Astrocyte (in vitro differentiated cells and primary cell): ENCODE measurements at regions not wholly inside any gene's neighbourhood (a gene's known extent, or its start where the extent isn't known, plus 50 kb on each side); places are given as distances from the start of the nearest gene placed in this dataset.

Experiments used
- DNase-seq: peaks from one replicate; pipeline ENCODE4 v3.0.0-alpha.2; 2010; ENCODE audit warnings: low read depth
- FAIRE-seq: peaks from 2 replicates; lab custom pipeline; 2011; peaks lifted over from hg19 to GRCh38; lab: Jason Lieb, UNC
- H2AFZ ChIP-seq: 2 replicates; pipeline ENCODE4 v1.6.0; 2012; ENCODE audit warnings: low read depth, low read length, inconsistent platforms
- H3K27ac ChIP-seq: 2 replicates; pipeline ENCODE4 v1.5.1; 2011; ENCODE audit warnings: low read depth, low read length, inconsistent platforms
- H3K27me3 ChIP-seq: 2 replicates; pipeline ENCODE4 v1.6.0; 2011; ENCODE audit warnings: low read length, inconsistent platforms; ENCODE audit not compliant: insufficient read depth
- H3K36me3 ChIP-seq: 2 replicates; pipeline ENCODE4 v1.5.1; 2011; ENCODE audit warnings: low read length, inconsistent platforms; ENCODE audit not compliant: insufficient read depth
- H3K4me1 ChIP-seq: 2 replicates; pipeline ENCODE4 v1.5.1; 2011; ENCODE audit warnings: low read length, inconsistent platforms; ENCODE audit not compliant: insufficient read depth
- H3K4me2 ChIP-seq: 2 replicates; pipeline ENCODE4 v1.6.0; 2012; ENCODE audit warnings: low read length, inconsistent platforms
- H3K4me3 ChIP-seq: 2 replicates; pipeline ENCODE4 v1.5.1; 2011; ENCODE audit warnings: low read depth, mild to moderate bottlenecking, low read length, inconsistent platforms; ENCODE audit not compliant: insufficient read depth
- H3K79me2 ChIP-seq: 2 replicates; pipeline ENCODE4 v1.6.0; 2012; ENCODE audit warnings: mild to moderate bottlenecking, low read length, inconsistent platforms; ENCODE audit not compliant: insufficient read depth
- H3K9ac ChIP-seq: 2 replicates; pipeline ENCODE4 v1.6.0; 2012; ENCODE audit warnings: mild to moderate bottlenecking, low read length, inconsistent platforms
- H3K9me3 ChIP-seq: 2 replicates; pipeline ENCODE4 v1.5.1; 2012; ENCODE audit warnings: low read depth, mild to moderate bottlenecking, low read length, inconsistent platforms; ENCODE audit not compliant: insufficient read depth
- H4K20me1 ChIP-seq: 2 replicates; pipeline ENCODE4 v1.6.0; 2012; ENCODE audit warnings: low read length, inconsistent platforms; ENCODE audit not compliant: insufficient read depth
- H3K27ac Mint-ChIP-seq: one replicate; pipeline ENCODE4 v1.8.0; 2021; ENCODE audit warnings: mild to moderate bottlenecking, mixed read lengths; ENCODE audit not compliant: unreplicated experiment
- H3K27me3 Mint-ChIP-seq: one replicate; pipeline ENCODE4 v1.8.0; 2021; ENCODE audit warnings: low read depth, mixed read lengths; ENCODE audit not compliant: unreplicated experiment
- H3K36me3 Mint-ChIP-seq: one replicate; pipeline ENCODE4 v1.8.0; 2021; ENCODE audit warnings: low read depth, mixed read lengths; ENCODE audit not compliant: unreplicated experiment
- H3K4me1 Mint-ChIP-seq: one replicate; pipeline ENCODE4 v1.8.0; 2021; ENCODE audit warnings: low read depth, mixed read lengths; ENCODE audit not compliant: unreplicated experiment
- H3K4me3 Mint-ChIP-seq: one replicate; pipeline ENCODE4 v1.8.0; 2021; ENCODE audit warnings: mild to moderate bottlenecking, moderate library complexity, mixed read lengths; ENCODE audit not compliant: unreplicated experiment
- H3K9me3 Mint-ChIP-seq: one replicate; pipeline ENCODE4 v1.8.0; 2021; ENCODE audit warnings: mild to moderate bottlenecking, mixed read lengths; ENCODE audit not compliant: unreplicated experiment
- CTCF ChIP-seq: IDR thresholded peaks from 2 replicates; pipeline ENCODE4 v1.5.1; 2011; ENCODE audit warnings: low read depth, mild to moderate bottlenecking, inconsistent platforms, low read length, moderate library complexity; ENCODE audit not compliant: insufficient read depth
- EZH2 ChIP-seq: IDR thresholded peaks from 2 replicates; pipeline ENCODE4 v1.6.1; 2012; ENCODE audit warnings: mild to moderate bottlenecking, low read length, inconsistent platforms; ENCODE audit not compliant: insufficient read depth

DNA sequence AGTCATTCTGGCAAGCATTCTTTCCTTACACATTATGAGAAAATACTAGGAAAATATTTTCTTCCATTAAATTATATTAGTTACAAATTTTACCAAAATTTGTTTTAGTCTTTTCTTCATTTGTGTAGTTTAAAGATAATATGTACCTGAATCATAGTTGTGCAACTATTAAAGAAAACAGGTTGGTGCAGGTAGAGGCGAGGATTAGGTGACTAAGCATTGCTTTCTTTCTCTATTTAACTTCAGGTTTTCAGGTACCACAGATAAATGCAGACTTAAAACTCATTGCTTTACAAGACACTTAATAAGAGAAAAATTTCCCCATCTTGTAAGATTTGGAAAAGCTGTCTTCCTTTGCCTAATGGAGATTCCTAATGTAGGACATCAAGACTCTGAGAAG lies 1175.5 kb upstream of the ADGRB3 start:
- Histone ChIP-seq H3K4me2 (no peak overlapping the region), H4K20me1 (no peaks in the 10 kb centered on the region), H3K79me2 (no peaks in the 10 kb centered on the region), H3K27me3 (no peaks in the 10 kb centered on the region), H3K4me1 (no peaks in the 10 kb centered on the region), H3K9me3 (peaks cover 11% of the 10 kb centered on the region), H3K27ac (no peak overlapping the region), H3K4me3 (no peak overlapping the region), H2AFZ (no peak overlapping the region), H3K9ac (no peak overlapping the region), H3K36me3 (no peaks in the 10 kb centered on the region)
- DNase-seq, result no peak
- FAIRE-seq, result no peak
- H3K4me1 Mint-ChIP-seq, result no peaks in the 10 kb centered on the region
- H3K36me3 Mint-ChIP-seq, result no peaks in the 10 kb centered on the region
- H3K27ac Mint-ChIP-seq, result no peak overlapping the region
- no peak overlapping the region for H3K4me3 Mint-ChIP-seq
- no peaks in the 10 kb centered on the region for H3K27me3 Mint-ChIP-seq
- peaks cover 13% of the 10 kb centered on the region for H3K9me3 Mint-ChIP-seq
- TF ChIP-seq EZH2, result no peak
- no peak for TF ChIP-seq CTCF

GRCh38 chr6:67458265-67458664 lies 1176.8 kb upstream of the ADGRB3 start:
- no peak overlapping the region for H3K4me2 ChIP-seq
- FAIRE-seq (no peak), DNase-seq (no peak)
- H2AFZ ChIP-seq, result no peak overlapping the region
- H3K27me3 ChIP-seq, result no peaks in the 10 kb centered on the region
- Mint-ChIP-seq H3K27me3 (no peaks in the 10 kb centered on the region), H3K27ac (no peak overlapping the region), H3K4me1 (no peaks in the 10 kb centered on the region), H3K4me3 (no peak overlapping the region), H3K9me3 (peaks cover 13% of the 10 kb centered on the region), H3K36me3 (no peaks in the 10 kb centered on the region)
- H3K4me1 ChIP-seq, result no peaks in the 10 kb centered on the region
- TF ChIP-seq CTCF (no peak), EZH2 (no peak)
- no peak overlapping the region for H3K4me3 ChIP-seq
- no peaks in the 10 kb centered on the region for H3K36me3 ChIP-seq
- H3K27ac ChIP-seq, result no peak overlapping the region
- H3K9ac ChIP-seq, result no peak overlapping the region
- no peaks in the 10 kb centered on the region for H3K79me2 ChIP-seq
- H3K9me3 ChIP-seq, result peaks cover 11% of the 10 kb centered on the region
- H4K20me1 ChIP-seq, result no peaks in the 10 kb centered on the region

- FAIRE-seq (no peak), DNase-seq (no peak)
- Histone ChIP-seq H3K9ac (no peak overlapping the region), H3K4me3 (no peak overlapping the region), H3K9me3 (peaks cover 4% of the 10 kb centered on the region), H3K79me2 (no peaks in the 10 kb centered on the region), H2AFZ (no peak overlapping the region), H3K36me3 (no peaks in the 10 kb centered on the region), H4K20me1 (no peaks in the 10 kb centered on the region), H3K4me1 (no peaks in the 10 kb centered on the region), H3K4me2 (no peak overlapping the region), H3K27ac (no peak overlapping the region), H3K27me3 (no peaks in the 10 kb centered on the region)
- TF ChIP-seq CTCF (no peak), EZH2 (no peak)
- H3K4me1 Mint-ChIP-seq, result no peaks in the 10 kb centered on the region
- H3K27ac Mint-ChIP-seq, result no peak overlapping the region
- no peaks in the 10 kb centered on the region for H3K36me3 Mint-ChIP-seq
- H3K27me3 Mint-ChIP-seq, result no peaks in the 10 kb centered on the region
- no peak overlapping the region for H3K4me3 Mint-ChIP-seq
- H3K9me3 Mint-ChIP-seq, result no peaks in the 10 kb centered on the region
Measured at GRCh38 chr6:67451874-67452273, 1183.2 kb upstream of the ADGRB3 start.
